H1 (cell line): ENCODE measurements at regions not wholly inside any gene's neighbourhood (a gene's known extent, or its start where the extent isn't known, plus 50 kb on each side); places are given as distances from the start of the nearest gene placed in this dataset.

ENCODE experiments used
- CTCF ChIA-PET: fragments of 300-600 bp; sonication (Branson Sonifier 250); formaldehyde crosslinking; loops from one replicate; lab custom pipeline; 2021; ENCODE audit not compliant: partially characterized antibody; lab: Charles Lee
- POLR2A ChIA-PET: fragments of 300-600 bp; sonication (Branson Sonifier 250); formaldehyde crosslinking; loops from one replicate; lab custom pipeline; 2021; ENCODE audit warnings: inconsistent platforms; ENCODE audit not compliant: partially characterized antibody; lab: Charles Lee
- DNase-seq, 2 experiments: peaks; one replicate each; pipeline versions ENCODE4 v3.0.0 to v3.0.0-alpha.2; 2010 to 2022; ENCODE audit warnings: low spot score in 2 of 2, low read depth in 1 of 2, mixed read lengths in 1 of 2
- FAIRE-seq: peaks from 2 replicates; lab custom pipeline; 2011; peaks lifted over from hg19 to GRCh38; lab: Jason Lieb, UNC
- H2AFZ ChIP-seq: 2 replicates; pipeline ENCODE4 v1.8.1; 2012; ENCODE audit warnings: low read length, inconsistent platforms
- H2AK5ac ChIP-seq: 2 replicates; pipeline ENCODE4 v1.6.1; 2013; ENCODE audit warnings: low read depth, low read length
- H2BK120ac ChIP-seq: replicated peaks from 2 replicates; pipeline ENCODE3; 2013; ENCODE audit warnings: low read depth, low read length, inconsistent platforms
- H2BK12ac ChIP-seq: 2 replicates; pipeline ENCODE4 v1.6.1; 2013; ENCODE audit warnings: low read depth, low read length
- H2BK15ac ChIP-seq: 2 replicates; pipeline ENCODE4 v1.6.1; 2013; ENCODE audit warnings: low read length
- H2BK20ac ChIP-seq: 2 replicates; pipeline ENCODE4 v1.6.1; 2013; ENCODE audit warnings: low read length
- H2BK5ac ChIP-seq: 2 replicates; pipeline ENCODE4 v1.6.1; 2013; ENCODE audit warnings: low read depth, low read length
- H3K14ac ChIP-seq: 2 replicates; pipeline ENCODE4 v1.6.1; 2013; ENCODE audit warnings: inconsistent platforms; ENCODE audit not compliant: insufficient read length
- H3K18ac ChIP-seq: 2 replicates; pipeline ENCODE4 v1.6.1; 2013; ENCODE audit warnings: low read length; ENCODE audit errors: extremely low read depth
- H3K23ac ChIP-seq: 2 replicates; pipeline ENCODE4 v1.6.1; 2013; ENCODE audit warnings: inconsistent platforms; ENCODE audit not compliant: insufficient read length
- H3K23me2 ChIP-seq: 2 replicates; pipeline ENCODE4 v1.6.1; 2013; ENCODE audit warnings: low read depth, low read length
- H3K27ac ChIP-seq: 2 replicates; pipeline ENCODE4 v1.6.1; 2011; ENCODE audit warnings: low read depth, low read length, inconsistent platforms
- H3K27me3 ChIP-seq, 4 experiments: replicated peaks in 1 of 4; 1 replicate in 1 of 4; 2 replicates in 3 of 4; pipeline versions ENCODE4 v1.6.1 to v1.8.1; 2011 to 2013; ENCODE audit warnings: low read length in 3 of 4, mild to moderate bottlenecking in 3 of 4, inconsistent platforms in 2 of 4, mixed read lengths in 2 of 4, moderate library complexity in 1 of 4; ENCODE audit not compliant: control insufficient read depth in 3 of 4, insufficient read depth in 3 of 4; ENCODE audit errors: extremely low read depth in 1 of 4
- H3K36me3 ChIP-seq, 4 experiments: 2 replicates each; pipeline versions ENCODE4 v1.6.1 to v1.8.1; 2011 to 2013; ENCODE audit warnings: mild to moderate bottlenecking in 4 of 4, low read length in 3 of 4, moderate library complexity in 2 of 4, control low read depth in 1 of 4, inconsistent platforms in 1 of 4; ENCODE audit not compliant: insufficient read depth in 4 of 4, control insufficient read depth in 2 of 4
- H3K4ac ChIP-seq: replicated peaks from 2 replicates; pipeline ENCODE3; 2013; ENCODE audit warnings: low read length, low read depth, mixed read lengths, inconsistent platforms; ENCODE audit not compliant: insufficient read length
- H3K4me1 ChIP-seq, 4 experiments: replicated peaks in 1 of 4; 1 replicate in 1 of 4; 2 replicates in 3 of 4; pipeline versions ENCODE4 v1.6.1 to v1.8.1; 2011 to 2013; ENCODE audit warnings: low read length in 3 of 4, inconsistent platforms in 2 of 4, mixed read lengths in 1 of 4; ENCODE audit not compliant: insufficient read depth in 4 of 4, control insufficient read depth in 3 of 4
- H3K4me2 ChIP-seq, 2 experiments: 2 replicates each; pipeline versions ENCODE4 v1.6.1 to v1.8.1; 2011 to 2013; ENCODE audit warnings: low read depth in 2 of 2, low read length in 2 of 2, control low read depth in 1 of 2, inconsistent platforms in 1 of 2, mild to moderate bottlenecking in 1 of 2; ENCODE audit not compliant: insufficient read depth in 1 of 2
- H3K4me3 ChIP-seq, 4 experiments: fragments of 200-600, 300-600 bp in 1 of 4; sonication (generic), shearing (Covaris generic), sonication (Bioruptor Twin) in 1 of 4; 2 replicates each; pipeline versions ENCODE4 v1.5.1 to v1.8.1; 2011 to 2016; ENCODE audit warnings: low read length in 4 of 4, low read depth in 3 of 4, control low read depth in 2 of 4, inconsistent platforms in 2 of 4, mild to moderate bottlenecking in 2 of 4, mixed read lengths in 1 of 4, moderate library complexity in 1 of 4; ENCODE audit not compliant: insufficient read depth in 2 of 4; ENCODE audit errors: extremely low read depth in 1 of 4
- H3K56ac ChIP-seq: replicated peaks from 2 replicates; pipeline ENCODE3; 2013; ENCODE audit warnings: low read depth, mild to moderate bottlenecking, mixed read lengths, low read length, inconsistent platforms; ENCODE audit not compliant: insufficient read length
- H3K79me1 ChIP-seq: 2 replicates; pipeline ENCODE4 v1.6.1; 2013; ENCODE audit warnings: low read depth, low read length, control low read depth
- H3K79me2 ChIP-seq, 2 experiments: 2 replicates each; pipeline versions ENCODE4 v1.6.1 to v1.8.1; 2012 to 2013; ENCODE audit warnings: low read length in 2 of 2, mild to moderate bottlenecking in 2 of 2, inconsistent platforms in 1 of 2; ENCODE audit not compliant: insufficient read depth in 2 of 2, control insufficient read depth in 1 of 2
- H3K9ac ChIP-seq, 4 experiments: replicated peaks in 1 of 4; 1 replicate in 1 of 4; 2 replicates in 3 of 4; pipeline versions ENCODE4 v1.6.1 to v1.8.1; 2011 to 2013; ENCODE audit warnings: low read depth in 3 of 4, low read length in 3 of 4, control low read depth in 2 of 4, mild to moderate bottlenecking in 2 of 4, moderate library complexity in 2 of 4, inconsistent platforms in 1 of 4; ENCODE audit errors: extremely low read depth in 1 of 4
- H3K9me3 ChIP-seq, 2 experiments: 2 replicates each; pipeline versions ENCODE4 v1.6.1 to v1.8.1; 2012 to 2013; ENCODE audit warnings: mild to moderate bottlenecking in 2 of 2, moderate library complexity in 2 of 2, control low read depth in 1 of 2, inconsistent platforms in 1 of 2, low read depth in 1 of 2, low read length in 1 of 2, mixed read lengths in 1 of 2; ENCODE audit not compliant: insufficient read depth in 2 of 2
- H4K20me1 ChIP-seq, 2 experiments: replicated peaks in 1 of 2; 2 replicates each; pipeline versions ENCODE3 to v1.8.1; 2011 to 2013; ENCODE audit warnings: inconsistent platforms in 2 of 2, low read length in 2 of 2, mild to moderate bottlenecking in 1 of 2; ENCODE audit not compliant: insufficient read depth in 2 of 2, control insufficient read depth in 1 of 2
- H4K5ac ChIP-seq: 2 replicates; pipeline ENCODE4 v1.6.1; 2013; ENCODE audit warnings: low read length, low read depth, mixed read lengths, inconsistent platforms; ENCODE audit not compliant: insufficient read length
- H4K8ac ChIP-seq: 2 replicates; pipeline ENCODE4 v1.8.0; 2013; ENCODE audit warnings: mild to moderate bottlenecking, moderate library complexity, low read length, inconsistent platforms; ENCODE audit not compliant: insufficient read depth; ENCODE audit errors: extremely low read depth
- H4K91ac ChIP-seq: replicated peaks from 2 replicates; pipeline ENCODE3; 2013; ENCODE audit warnings: low read length, mixed read lengths, inconsistent platforms; ENCODE audit not compliant: insufficient read length
- WGBS, 2 experiments: shearing (Covaris generic) in 1 of 2; methylation state at CpG; one replicate each; pipeline versions ENCODE4 v1.1.6 to v1.1.7; 2013 to 2015; ENCODE audit warnings: low lambda C conversion rate in 2 of 2, mixed read lengths in 2 of 2, inconsistent platforms in 1 of 2, low coverage in 1 of 2, missing lambda C conversion rate in 1 of 2; ENCODE audit not compliant: insufficient replicate concordance in 2 of 2, insufficient coverage in 1 of 2, insufficient read length in 1 of 2; ENCODE audit errors: extremely low coverage in 1 of 2, missing lambda C conversion rate in 1 of 2; 5-methylcytosine and 5-hydroxymethylcytosine counted together
- TF ChIP-seq, protein P1 (sequence below): fragments of 300-600 bp; sonication (generic); IDR thresholded peaks from 2 replicates; pipeline ENCODE4 v1.7.1; 2012; ENCODE audit warnings: low read length, moderate library complexity, mild to moderate bottlenecking, inconsistent platforms; ENCODE audit not compliant: insufficient replicate concordance

- Histone ChIP-seq H3K9ac (no peak overlapping the region), H3K27ac (no peak overlapping the region), H4K20me1 (no peaks in the 10 kb centered on the region), H4K91ac (no peak overlapping the region), H2AK5ac (no peak overlapping the region), H3K4me1 (no peaks in the 10 kb centered on the region; a peak in 1 of 7 replicates), H3K23ac (no peak overlapping the region), H4K5ac (no peak overlapping the region), H3K27me3 (no peaks in the 10 kb centered on the region), H3K56ac (no peak overlapping the region), H3K36me3 (no peaks in the 10 kb centered on the region), H3K79me2 (no peaks in the 10 kb centered on the region), H3K18ac (no peak overlapping the region), H2BK15ac (no peak overlapping the region), H3K79me1 (no peaks in the 10 kb centered on the region), H2BK120ac (no peak overlapping the region), H2BK12ac (no peak overlapping the region), H3K4me2 (no peak overlapping the region), H3K23me2 (no peaks in the 10 kb centered on the region), H2AFZ (no peak overlapping the region), H3K4ac (no peak overlapping the region), H2BK20ac (no peak overlapping the region), H2BK5ac (no peak overlapping the region), H3K4me3 (no peak overlapping the region), H3K9me3 (no peaks in the 10 kb centered on the region), H4K8ac (no peak overlapping the region), H3K14ac (no peak overlapping the region)
- POLR2A ChIA-PET = no interaction called here
- CTCF ChIA-PET = interaction anchor here (0.6 kb wide), 1 partner anchor 115 kb away, joined by 3 read pairs; no protein-coding TSS in a partner anchor
- no peak for FAIRE-seq
- DNase-seq = no peak
- WGBS, 2 experiments = 88% methylated on average over 1 of the region's 1 CpG; no CpG with 5 or more reads in 1 of the 2 experiments
- TF ChIP-seq, protein P1, sequence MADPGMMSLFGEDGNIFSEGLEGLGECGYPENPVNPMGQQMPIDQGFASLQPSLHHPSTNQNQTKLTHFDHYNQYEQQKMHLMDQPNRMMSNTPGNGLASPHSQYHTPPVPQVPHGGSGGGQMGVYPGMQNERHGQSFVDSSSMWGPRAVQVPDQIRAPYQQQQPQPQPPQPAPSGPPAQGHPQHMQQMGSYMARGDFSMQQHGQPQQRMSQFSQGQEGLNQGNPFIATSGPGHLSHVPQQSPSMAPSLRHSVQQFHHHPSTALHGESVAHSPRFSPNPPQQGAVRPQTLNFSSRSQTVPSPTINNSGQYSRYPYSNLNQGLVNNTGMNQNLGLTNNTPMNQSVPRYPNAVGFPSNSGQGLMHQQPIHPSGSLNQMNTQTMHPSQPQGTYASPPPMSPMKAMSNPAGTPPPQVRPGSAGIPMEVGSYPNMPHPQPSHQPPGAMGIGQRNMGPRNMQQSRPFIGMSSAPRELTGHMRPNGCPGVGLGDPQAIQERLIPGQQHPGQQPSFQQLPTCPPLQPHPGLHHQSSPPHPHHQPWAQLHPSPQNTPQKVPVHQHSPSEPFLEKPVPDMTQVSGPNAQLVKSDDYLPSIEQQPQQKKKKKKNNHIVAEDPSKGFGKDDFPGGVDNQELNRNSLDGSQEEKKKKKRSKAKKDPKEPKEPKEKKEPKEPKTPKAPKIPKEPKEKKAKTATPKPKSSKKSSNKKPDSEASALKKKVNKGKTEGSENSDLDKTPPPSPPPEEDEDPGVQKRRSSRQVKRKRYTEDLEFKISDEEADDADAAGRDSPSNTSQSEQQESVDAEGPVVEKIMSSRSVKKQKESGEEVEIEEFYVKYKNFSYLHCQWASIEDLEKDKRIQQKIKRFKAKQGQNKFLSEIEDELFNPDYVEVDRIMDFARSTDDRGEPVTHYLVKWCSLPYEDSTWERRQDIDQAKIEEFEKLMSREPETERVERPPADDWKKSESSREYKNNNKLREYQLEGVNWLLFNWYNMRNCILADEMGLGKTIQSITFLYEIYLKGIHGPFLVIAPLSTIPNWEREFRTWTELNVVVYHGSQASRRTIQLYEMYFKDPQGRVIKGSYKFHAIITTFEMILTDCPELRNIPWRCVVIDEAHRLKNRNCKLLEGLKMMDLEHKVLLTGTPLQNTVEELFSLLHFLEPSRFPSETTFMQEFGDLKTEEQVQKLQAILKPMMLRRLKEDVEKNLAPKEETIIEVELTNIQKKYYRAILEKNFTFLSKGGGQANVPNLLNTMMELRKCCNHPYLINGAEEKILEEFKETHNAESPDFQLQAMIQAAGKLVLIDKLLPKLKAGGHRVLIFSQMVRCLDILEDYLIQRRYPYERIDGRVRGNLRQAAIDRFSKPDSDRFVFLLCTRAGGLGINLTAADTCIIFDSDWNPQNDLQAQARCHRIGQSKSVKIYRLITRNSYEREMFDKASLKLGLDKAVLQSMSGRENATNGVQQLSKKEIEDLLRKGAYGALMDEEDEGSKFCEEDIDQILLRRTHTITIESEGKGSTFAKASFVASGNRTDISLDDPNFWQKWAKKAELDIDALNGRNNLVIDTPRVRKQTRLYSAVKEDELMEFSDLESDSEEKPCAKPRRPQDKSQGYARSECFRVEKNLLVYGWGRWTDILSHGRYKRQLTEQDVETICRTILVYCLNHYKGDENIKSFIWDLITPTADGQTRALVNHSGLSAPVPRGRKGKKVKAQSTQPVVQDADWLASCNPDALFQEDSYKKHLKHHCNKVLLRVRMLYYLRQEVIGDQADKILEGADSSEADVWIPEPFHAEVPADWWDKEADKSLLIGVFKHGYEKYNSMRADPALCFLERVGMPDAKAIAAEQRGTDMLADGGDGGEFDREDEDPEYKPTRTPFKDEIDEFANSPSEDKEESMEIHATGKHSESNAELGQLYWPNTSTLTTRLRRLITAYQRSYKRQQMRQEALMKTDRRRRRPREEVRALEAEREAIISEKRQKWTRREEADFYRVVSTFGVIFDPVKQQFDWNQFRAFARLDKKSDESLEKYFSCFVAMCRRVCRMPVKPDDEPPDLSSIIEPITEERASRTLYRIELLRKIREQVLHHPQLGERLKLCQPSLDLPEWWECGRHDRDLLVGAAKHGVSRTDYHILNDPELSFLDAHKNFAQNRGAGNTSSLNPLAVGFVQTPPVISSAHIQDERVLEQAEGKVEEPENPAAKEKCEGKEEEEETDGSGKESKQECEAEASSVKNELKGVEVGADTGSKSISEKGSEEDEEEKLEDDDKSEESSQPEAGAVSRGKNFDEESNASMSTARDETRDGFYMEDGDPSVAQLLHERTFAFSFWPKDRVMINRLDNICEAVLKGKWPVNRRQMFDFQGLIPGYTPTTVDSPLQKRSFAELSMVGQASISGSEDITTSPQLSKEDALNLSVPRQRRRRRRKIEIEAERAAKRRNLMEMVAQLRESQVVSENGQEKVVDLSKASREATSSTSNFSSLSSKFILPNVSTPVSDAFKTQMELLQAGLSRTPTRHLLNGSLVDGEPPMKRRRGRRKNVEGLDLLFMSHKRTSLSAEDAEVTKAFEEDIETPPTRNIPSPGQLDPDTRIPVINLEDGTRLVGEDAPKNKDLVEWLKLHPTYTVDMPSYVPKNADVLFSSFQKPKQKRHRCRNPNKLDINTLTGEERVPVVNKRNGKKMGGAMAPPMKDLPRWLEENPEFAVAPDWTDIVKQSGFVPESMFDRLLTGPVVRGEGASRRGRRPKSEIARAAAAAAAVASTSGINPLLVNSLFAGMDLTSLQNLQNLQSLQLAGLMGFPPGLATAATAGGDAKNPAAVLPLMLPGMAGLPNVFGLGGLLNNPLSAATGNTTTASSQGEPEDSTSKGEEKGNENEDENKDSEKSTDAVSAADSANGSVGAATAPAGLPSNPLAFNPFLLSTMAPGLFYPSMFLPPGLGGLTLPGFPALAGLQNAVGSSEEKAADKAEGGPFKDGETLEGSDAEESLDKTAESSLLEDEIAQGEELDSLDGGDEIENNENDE = no peak
Observed at GRCh38 chr16:26715969-26716368, 350.8 kb upstream of the C16orf82 start.
